Right forelimb (tissue), 1 donor: ENCODE measurements at regions not wholly inside any gene's neighbourhood (a gene's known extent, or its start where the extent isn't known, plus 50 kb on each side); places are given as distances from the start of the nearest gene placed in this dataset.
"Not testable (repeated sequence)": the region's sequence is repeated elsewhere in the genome, so short reads cannot be mapped to it uniquely, and the experiment has no call there.

Source experiments
- DNase-seq: peaks from one replicate; pipeline ENCODE4 v3.0.0-alpha.2; 2018

DNA sequence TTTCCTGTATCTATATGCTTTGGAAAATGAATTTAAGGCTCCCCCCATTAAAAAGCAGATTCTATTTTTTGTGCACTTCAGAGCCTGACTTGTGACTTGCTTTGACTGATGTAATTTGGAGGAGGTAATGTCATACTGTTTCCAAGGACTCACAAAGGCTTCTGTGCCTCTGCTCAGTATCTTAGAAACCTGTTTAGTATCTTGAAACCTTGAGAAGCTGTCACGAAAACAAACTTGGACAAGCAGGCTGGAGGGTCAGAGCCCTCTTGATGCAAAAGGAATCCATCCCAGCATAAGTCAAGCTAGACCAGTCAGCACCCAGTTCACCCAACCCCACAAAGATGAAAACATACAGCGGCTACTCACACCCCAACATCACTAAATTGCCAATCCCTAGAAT lies 560.0 kb upstream of the PCDH7 start:
- no peak for DNase-seq

DNA sequence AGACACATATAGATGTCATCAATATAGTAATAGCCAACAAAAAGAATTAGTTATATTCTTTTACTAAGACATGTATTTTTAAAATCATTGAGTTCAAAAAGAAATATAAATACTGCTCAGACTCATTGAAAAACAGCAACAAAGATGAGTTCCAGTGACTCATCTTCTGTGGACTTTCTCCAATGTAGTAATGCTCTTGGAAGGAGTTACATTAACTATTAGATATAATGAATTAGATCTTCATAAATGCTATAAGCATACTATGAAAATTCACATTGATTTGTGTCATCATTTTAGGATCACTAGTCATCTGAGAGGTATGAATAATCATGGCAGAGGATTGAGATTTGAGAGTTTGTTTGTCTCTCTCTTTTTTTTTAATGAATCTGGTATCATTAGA lies 547.8 kb upstream of the PCDH7 start:
- no peak for DNase-seq

DNA sequence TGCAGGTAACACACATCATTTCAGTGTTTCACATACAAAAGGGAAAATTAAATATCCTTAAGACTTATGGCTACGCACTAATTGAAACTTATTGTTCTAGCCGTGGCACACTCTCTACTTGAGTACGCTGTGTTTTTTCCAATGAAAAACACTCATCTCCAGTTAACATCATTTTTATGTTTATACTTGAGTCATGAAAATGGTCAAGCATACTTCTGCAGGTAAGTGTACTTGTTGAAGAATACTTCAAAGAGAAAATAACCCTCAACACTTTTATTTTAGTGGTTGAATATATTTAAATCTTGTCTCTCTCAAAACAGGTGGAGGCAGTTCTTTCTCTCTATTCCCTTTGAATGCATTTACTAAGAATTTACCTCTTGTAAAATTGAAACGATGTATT lies 538.7 kb upstream of the PCDH7 start:
- no peak for DNase-seq

DNA sequence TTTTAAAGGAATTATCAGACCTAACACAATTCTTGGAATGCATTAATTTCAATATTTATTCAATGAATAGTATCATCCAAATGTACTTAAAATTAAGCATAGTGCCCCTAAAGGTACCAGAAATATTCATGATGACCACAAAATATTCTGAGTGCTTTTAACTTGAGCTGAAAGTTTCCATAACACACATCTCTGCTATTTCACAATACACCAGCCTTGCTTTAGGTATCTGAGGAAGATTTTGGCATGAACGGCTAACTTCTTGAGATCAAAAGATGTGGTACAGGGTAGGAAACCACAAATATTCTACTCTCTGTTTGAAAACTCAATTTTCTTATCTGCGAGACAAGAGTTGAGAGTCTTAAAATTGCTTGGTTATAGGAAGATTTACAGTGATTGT lies 538.3 kb upstream of the PCDH7 start:
- DNase-seq: no peak

DNA sequence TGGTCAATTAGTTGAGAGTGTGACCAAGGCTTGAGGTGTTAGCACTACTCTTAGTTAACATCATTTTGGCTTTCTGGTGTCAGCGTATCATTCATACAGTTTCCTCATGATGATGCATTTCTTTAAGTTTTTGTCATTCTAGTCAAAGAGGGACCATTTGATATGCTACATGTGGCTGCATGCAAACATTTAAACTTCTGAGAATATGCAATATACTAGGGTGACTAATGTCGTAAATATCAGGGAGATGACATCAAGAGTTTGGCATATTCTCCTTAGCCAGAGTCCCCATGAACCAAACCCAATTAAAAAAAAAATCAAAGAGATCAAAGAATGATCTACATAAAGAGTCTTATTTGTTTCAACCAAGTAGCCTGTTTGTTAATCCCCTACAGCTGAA lies 537.4 kb upstream of the PCDH7 start:
- no peak for DNase-seq

DNA sequence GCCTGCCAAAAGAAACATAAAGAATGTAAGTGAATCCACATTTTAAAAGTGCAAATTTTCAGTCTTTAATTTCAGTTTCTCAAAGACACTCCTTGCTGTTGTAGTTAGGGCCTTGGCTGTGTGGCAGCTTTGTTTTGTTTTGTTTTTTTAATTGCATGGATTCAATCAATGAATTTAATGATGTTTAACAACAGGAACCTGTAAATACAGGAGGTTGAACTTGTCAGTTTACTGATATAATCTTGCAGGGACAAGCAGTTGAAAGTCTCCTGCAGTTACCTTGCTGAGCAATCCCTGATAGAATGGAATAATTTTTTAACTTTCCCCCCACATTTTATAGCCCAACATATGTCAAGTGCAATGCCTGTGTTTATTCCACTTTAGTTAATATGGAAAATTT lies 528.3 kb upstream of the PCDH7 start:
- DNase-seq: no peak

DNA sequence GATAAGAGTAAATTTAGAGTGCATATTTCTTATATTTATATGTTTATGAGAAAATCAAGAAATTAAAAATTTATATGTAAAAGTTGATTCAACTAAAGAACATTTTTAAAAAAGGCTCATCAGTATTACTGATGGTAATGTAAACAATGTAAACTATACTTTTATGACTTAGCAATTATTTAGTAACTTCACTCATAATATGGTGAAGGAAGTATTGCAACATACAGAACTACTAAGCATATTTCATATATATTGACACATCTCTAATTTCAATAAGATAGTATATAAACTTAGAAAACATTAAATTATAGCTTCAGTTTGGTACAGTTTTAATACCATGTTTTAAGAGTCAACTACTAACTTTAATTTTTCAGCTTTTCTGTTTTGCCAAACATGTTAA lies 512.8 kb upstream of the PCDH7 start:
- no peak for DNase-seq

DNA sequence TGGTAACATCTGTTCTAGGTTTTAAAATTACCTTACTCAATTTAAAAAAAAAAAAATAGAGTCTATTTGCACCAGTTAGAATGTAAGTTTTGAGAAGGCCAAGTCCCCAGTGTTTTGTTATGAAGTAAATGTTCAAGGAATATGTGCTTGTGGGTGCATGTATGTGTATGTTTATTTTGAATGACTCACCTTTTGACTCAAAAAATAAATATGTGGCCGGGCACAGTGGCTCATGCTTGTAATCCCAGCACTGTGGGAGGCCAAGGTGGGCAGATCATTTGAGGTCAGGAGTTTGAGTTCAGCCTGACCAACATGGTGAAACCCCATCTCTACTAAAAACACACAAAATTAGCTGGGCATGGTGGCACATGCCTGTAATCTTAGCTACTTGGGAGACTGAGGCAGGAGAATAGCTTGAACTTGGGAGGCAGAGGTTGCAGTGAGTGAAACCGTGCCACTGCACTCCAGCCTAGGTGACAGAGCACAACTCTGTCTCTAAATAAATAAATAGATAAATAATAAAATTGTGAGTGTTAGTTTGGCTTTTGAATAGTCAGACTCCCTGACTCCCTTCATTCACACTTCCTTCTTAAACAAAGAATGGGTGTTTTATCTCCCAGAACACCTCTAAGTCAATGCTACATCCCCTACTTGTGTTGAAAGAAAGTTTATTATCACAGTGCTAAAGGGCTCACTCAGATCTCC lies 511.3 kb upstream of the PCDH7 start:
- DNase-seq: no peak

DNA sequence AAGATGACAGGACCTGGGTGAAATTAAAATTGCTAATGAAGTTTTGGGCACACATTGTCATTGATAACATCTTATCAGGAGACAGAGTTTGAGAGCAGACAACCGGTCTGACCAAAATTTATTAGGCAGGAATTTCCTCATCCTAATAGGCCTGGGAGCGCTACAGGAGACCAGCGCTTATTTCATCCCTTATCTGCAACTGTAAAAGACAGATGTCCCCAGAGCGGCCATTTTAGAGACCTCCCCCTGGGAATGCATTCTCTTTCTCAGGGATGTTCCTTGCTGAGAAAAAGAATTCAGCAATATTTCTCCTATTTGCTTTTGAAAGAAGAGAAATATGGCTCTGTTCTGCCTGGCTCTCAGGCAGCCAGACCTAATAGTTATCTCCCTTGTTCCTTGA lies 504.2 kb upstream of the PCDH7 start:
- not testable (repeated sequence) for DNase-seq

DNA sequence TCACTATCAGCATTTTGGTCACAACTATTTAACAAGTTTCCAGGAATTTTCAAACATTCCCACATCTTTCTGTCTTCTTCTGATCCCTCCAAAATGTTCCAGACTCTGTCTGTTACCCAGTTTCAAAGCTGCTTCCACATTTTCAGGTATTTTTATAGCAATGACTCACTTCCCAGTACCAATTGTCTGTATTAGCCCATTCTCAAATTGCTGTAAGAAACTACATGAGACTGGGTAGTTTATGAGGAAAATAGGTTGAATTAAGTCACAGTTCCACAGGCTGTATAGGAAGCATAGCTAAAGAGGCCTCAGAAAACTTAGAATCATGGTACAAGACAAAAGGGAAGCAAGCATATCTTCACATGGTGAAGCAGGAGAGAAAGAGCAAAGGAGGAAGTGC lies 475.0 kb upstream of the PCDH7 start:
- no peak for DNase-seq

DNA sequence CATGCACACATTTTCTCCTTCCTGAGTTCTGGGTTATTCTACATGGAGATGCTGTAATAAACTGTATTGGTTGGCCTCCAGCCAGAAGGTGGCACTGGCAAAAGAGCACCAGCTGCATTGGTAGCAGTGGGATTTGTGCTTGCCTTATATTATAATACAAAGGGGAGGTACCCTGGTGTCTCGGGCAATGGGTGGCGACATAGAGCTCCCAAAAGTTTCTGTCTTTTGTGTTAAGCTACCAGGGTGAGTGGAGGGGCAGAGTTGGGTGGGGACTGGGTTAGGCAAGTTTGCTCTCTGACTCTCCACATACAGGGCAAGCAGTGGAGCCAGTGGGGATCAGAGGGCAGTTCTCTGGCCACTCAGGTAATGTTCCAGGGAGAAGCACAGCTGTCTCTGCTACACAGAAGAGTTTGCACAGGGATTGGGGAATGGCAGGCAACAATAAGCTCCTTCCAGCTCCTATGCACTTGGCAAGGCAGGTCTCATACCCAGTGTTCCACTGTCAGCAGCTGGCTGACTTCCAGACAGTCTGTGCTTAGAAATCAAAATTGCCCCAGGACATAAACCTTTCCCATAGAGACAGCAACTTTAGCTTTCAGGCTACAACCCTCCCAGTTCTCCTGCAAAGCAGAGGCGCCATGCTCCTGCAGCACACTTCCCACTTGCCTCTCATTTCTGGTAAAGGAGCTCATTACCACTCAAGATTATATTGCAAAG lies 463.9 kb upstream of the PCDH7 start:
- DNase-seq: no peak

DNA sequence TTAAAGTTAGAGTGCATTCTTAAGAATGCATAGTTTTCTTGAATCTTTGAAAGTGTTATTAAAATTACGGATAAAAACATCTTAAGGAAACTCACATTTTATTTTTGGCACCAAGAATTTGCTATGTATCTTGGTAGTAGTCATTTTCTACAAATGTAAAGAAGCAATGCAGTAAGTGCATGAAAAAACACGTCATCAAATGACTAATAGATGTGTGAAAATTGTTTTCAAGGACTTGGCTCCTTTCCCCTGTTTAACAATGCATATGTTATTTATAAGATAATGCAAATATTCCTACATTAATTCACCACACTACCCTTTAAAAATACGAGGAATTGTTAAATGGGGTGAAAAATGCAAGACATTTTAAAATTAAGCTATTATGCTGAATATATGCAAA lies 461.2 kb upstream of the PCDH7 start:
- no peak for DNase-seq

DNA sequence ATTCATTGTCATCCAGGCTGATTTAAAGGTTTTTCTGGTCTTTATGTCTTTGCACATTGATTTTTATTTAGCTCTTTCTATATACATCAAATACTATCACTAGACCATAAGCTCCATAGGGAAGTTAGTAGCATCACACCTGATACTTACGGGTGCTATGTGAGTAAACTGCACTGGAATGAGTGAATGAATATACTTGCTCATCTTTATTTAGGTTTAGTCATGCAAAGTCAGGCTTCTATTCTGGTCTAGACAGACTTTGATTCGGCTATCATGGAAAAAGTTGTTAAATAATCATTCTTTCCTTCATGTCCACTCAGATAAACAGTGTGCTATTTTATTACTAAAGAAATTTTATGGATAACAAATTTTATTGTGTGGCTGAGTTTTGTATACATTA lies 457.8 kb upstream of the PCDH7 start:
- DNase-seq: no peak

DNA sequence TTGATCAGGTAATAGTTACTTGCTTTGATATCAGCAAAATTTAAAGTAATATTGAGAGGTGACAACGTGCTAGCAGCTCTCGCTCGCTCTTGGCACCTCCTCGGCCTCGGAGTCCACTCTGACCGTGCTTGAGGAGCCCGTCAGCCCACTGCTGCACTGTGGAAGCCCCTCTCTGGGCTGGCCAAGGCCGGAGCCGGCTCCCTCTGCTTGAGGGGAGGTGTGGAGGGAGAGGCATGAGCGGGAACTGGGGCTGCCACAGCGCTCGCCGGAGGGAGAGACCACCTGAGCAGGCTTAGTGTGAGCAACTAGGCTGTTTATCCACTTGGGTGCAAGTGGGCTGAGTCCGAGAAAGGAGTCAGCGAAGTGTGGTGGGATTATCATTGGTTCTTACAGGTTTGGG lies 455.7 kb upstream of the PCDH7 start:
- no peak for DNase-seq

DNA sequence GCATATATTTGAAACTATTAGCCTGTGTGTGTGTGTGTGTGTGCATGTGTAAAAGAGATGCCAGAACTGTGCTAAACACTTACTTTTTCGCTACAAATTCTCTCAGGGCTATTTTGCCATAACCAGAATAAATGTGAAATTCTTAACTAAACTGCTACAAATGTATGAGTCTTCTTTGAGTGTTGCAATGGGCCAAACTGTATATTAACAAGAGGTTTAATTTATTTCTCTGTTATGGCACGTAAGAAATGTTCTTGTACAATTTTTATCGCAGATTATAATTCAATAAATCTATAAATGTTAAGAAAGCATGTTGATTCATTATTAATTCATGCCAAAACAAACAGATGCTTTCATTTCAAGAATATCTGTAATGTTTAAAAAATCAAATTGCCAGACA lies 454.5 kb upstream of the PCDH7 start:
- no peak for DNase-seq

DNA sequence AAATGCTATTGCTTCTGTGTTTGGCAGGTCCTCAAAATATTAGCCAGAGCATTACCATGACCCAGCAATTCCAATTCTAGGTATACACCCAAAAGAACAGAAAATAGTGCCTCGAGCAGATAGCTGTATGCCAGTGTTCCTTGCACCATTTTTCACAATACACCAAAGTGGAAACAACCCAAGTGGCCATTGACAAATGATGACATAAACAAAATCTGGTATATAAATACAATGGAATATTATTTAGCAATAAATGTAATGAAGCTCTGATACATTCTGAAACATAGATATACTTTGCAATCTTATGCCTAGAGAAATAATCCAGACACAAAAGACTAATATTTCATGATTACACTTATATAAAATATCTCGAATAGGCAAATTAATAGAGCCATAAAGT lies 451.8 kb upstream of the PCDH7 start:
- no peak for DNase-seq

DNA sequence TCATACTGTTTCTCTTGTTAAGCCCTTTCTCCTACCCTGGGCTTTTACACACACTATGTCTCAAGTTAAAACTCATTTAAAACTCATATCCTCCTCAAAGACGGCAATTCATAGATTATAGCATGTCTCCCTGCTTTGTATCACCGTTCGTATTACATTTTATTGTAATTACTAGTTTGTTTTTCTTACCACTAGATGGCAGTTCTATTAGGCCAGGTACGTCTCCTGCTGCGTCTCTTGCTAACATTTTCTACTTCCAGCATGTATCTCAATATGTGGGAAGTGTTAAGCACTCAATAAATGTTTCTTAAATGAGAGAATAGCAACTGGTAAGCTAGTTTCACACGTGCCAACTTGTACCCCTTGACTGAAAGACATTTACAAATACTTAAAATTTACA lies 450.3 kb upstream of the PCDH7 start:
- DNase-seq: no peak

DNA sequence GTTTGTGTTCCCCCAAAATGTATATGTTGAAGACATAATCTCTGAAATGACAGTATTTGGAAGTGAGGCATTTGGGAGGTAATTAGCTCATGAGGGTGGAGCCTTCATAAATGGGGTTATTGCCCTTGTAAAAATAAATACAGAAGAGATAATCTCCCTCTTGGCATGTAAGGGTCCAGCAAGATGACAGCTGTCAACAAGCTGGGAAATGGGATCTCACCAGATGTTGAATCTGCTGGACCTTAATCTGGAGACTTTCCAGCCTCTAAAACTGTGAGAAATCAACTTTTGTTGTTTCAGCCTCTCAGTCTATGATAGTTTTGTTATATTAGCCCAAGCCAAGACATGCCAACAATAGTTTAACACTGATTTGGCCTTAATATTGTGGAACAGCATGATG lies 438.2 kb upstream of the PCDH7 start:
- DNase-seq: no peak

DNA sequence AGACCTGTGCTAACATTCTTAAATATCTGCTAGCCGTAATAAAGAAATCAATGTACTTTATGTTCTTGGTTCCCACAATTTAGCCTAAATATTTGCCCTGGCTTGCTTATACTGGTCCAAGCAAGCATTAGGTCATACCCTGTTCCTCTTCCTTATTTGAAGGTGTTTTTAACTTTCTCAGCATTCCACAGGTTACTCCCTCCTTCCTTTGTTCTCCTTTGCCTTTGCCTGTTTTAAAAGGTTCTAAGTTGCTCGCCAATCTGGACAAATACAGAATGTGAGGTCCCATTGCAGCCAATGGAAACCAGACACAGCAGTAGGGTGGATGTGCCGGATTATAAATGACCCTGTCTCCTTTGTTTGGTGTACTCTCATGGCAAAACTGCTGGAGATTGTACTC lies 436.8 kb upstream of the PCDH7 start:
- DNase-seq: no peak

DNA sequence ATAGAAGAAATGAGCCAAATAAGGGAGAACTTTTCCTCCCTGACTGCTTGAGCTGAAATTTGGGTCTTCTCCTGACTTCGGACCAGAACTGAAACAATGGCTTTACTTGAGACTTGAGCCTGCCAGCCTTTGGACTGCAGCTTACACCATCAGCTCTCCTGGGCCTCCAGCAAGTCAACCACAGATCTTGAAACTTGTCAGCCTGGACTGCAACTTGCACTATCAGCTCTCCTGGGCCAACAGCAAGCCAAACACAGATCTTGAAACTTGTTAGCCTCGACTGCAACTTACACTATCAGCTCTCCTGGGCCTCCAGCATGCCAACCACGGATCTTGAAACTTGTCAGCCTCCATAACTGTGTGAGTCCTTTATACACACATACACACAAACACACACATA lies 425.9 kb upstream of the PCDH7 start:
- no peak for DNase-seq

DNA sequence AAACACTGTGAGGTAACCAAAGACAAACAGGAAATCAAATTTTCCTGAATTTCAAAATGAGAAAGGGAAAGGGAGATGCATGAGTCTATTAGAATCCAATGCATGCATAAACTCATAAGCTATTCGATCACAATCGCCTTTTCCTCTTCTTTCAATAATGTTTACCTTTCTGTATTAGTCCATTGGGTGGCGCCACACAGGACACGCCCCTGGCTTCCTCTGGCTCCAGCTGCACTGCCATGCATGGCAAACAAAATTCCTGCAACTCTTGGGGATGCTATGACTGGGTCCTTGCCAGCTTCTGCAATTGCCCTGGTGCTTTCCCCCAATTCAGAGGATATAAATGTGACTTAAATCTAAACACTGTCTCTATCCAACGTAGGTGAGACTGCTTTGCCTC lies 424.5 kb upstream of the PCDH7 start:
- DNase-seq: no peak

DNA sequence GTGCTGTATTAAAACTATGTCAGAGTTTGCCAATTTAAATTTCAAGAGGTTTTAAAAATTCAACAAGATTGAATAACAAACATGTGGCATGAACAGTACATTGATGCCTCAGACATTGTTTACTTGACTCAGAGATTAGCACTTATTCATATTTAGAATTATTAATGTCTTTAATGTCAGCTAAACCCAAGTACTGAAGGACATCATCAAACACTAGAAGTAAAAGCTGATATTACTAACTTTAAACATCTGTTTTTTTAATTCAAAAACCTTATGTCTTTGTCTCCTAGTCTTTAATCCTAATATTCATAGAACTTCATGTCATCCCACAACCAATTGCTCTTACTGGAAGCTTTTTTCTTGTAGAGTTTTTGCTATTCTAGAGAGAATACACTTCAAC lies 406.2 kb upstream of the PCDH7 start:
- no peak for DNase-seq

DNA sequence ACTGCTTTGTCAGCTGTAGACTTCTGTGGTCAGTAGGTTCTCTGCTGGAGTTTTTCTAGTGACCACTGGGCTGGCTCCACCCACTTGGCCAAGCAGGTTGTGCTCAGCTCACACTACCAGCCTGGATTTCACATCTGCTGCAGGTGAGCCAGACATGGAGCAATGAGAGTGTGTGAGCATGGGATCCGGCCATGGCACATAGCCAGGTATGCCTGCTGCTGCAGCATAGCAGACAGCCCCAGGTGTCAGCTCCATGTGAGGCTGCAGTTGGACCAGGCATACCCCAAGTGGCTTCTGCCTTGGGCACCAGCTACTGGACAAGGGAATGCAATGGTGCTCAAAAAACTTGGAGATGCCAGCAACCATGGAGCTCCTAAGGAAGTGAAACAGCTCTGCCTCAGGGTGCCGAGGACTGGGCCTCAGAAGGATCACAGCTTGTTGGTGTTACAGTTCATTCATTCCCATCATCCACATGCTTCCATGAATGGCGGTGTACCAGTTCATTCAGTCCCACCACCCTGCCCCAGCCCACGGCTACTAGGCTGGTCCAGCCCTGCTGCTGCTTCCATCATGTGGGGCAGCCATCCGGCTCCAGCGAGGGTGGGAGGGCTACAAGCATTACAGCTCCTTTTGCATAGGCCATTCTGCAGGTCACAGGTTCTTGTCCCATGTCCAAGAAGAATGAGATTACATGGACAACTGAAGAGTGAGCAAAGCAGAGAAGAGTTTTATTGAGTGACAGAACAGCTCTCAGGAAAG lies 389.1 kb upstream of the PCDH7 start:
- no peak for DNase-seq

DNA sequence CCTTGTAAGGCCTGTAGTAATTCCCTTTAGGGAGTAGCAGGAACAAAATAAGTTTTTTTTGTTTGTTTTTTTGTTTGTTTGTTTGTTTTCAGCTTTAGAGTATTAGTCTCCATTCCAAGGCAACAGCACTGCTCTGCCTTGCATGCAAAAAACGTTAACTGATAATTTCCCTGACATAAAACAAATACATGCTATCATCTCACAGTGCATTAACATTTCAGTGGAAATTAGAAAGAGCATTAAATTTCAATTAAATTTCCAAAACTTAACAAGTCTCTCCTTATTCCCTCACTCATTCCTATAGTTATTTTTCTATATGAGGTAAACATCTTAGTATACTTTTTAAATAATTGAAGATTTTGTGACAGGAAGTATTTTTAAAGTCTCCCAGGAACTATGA lies 378.4 kb upstream of the PCDH7 start:
- no peak for DNase-seq
